Stimulated activated CD4-positive, alpha-beta T cell treated with anti-CD3 and anti-CD28 coated beads, Interleukin-2, amount 100 ng/mL, for 4 hours (primary cell): ENCODE measurements at regions not wholly inside any gene's neighbourhood (a gene's known extent, or its start where the extent isn't known, plus 50 kb on each side); places are given as distances from the start of the nearest gene placed in this dataset.

ENCODE experiments used
- DNase-seq: peaks from one replicate; pipeline ENCODE4 v3.0.0-alpha.2; 2020; ENCODE audit warnings: low read depth

DNA sequence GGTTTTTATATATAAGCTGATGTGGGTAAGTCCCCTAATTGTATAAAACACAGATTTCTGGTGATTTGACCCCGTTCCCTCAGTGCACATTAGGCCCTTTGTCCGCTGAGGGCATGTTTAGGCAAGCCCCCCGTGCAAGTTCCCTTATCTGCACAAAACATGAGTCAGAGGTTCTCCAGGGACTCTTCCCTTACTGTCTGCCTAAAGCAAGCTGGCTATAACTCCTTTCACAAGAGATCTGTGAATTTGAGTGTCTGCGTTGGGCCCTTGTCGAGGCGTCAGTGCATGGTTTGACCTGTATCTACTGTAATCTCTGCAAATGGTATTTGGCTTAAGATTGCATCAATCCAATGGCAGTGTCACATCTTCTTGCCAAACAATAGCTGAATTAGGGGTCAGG is 712.8 kb downstream of the CDH8 start:
- no peak for DNase-seq

DNA sequence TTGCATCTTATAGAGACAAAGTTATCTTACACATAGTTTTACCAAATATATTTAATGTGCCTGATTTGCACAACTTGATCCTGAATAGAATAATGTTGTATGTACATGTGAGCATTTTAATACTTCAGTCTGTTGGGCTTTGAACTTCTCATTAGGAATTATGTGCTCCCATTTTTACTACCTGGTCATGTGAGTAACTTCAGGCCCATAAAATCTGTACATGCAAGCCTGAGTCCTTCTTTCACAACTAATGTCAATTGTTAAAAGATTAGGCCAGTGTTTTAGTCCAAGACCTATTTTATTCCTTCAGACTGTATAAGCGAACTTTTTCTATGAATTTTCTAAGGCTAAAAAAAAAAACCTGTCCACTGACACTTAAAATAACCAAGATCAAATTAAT is 715.4 kb downstream of the CDH8 start:
- no peak for DNase-seq

DNA sequence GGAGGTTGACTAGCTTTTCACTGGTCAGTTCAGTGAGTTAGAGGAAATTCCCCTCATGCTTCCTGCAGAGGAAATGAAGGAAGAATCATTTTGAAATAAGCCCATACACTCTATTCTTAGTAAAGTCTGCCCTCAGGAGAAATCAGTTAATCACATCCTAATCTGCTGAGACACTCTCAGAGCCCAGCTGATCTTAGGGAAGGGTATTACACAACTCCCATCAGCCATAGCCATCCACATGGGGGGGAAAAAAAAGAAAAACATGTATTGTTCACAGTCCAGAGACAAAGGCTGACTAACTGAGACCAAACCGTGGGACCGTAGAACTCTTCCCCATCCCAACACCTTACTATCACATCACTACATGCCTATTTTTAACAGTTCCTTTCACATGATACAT is 722.3 kb downstream of the CDH8 start:
- DNase-seq, result no peak

DNA sequence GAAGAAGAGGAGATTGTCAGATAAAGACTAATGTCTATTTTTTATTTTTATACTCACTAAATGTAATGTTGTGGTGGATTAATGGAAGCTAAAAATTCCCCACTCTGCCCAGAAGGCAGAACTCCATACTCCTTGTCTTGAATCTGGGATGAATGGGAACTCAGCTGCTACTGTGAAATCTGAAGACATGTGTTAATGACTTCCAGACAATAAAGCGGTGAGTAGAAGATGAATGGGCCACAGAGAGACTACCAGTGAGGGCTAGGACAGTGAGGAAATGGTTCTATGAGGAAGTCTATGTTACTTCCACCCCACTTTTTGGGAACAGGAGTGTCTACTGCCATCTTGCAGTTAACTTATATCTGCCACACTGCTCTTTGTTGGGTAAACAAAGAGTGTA is 726.9 kb downstream of the CDH8 start:
- DNase-seq, result no peak

DNA sequence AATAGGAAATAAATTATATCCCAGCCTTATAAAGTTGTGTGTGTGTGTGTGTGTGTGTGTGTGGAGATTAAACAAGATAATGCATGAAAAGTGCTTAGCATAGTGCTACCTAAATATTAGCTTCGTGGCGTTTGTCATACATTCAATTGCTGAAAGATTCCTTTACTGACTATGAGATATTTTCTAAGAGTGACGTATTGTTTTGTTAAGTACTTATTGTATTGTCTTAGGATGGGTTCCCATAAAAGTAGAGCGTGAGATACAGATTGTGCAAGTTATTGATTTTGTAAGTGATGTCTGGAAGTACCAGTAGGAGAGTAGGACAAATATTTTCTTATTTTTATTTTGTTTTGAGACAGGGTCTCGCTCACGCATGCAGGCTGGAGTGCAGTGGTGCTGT is 730.0 kb downstream of the CDH8 start:
- no peak for DNase-seq

DNA sequence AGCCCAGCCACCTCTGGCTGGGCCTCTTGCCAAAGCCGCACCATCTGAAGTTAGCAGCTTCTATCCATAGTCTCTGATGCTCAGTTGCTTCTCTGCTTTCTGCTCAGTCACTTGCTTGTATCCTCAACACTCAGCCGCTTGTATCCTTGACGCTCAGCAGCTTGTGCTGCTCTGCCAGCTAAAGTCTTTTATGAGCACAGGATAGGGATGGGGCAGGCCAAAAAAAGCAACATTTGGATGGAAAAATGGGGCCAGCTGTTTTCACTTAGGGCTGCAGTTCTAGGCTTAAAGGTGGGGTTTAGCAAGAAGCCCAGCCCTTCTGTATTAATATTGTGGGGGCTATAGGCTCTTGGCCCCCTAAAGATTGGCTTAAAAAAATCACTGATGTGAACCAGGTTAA is 739.4 kb downstream of the CDH8 start:
- DNase-seq, result no peak

DNA sequence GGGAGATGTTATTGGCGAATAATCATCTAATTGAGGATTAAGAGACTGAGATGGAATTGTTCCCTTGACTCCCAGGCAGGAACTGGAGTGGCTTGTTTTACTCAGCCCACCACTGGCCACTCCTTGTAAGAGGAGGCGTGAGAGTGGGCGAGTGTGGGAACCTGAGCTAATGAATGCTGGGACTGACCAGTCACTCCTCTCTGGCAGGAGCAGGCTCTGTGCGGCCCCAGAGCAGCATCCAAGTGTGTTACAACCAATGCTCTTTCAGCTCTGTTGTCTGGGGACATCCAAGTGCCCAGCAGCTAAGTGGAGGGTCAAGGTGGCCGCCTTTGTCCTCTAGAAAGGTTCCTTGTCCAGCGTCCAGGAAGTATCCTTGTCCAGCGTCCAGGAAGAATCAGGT is 739.9 kb downstream of the CDH8 start:
- DNase-seq, result no peak

DNA sequence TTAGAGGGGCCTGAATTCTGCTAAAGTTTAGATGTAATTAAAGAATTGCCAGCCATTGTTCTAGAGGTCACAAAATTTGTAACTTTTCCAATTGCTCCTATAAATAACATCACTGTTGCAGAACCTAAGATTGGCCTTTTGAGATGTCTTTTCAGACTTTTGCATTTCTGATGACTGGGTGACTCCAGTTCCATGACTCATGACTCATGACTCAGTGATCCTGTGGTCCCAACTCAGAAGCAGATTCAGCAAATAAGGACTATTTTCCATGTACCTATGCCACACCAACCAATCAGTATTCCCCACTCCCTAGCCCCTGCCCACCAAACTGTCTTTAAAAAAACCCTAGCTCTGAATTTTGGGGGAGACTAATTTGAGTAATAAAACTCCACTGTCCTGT is 740.9 kb downstream of the CDH8 start:
- DNase-seq, result no peak

DNA sequence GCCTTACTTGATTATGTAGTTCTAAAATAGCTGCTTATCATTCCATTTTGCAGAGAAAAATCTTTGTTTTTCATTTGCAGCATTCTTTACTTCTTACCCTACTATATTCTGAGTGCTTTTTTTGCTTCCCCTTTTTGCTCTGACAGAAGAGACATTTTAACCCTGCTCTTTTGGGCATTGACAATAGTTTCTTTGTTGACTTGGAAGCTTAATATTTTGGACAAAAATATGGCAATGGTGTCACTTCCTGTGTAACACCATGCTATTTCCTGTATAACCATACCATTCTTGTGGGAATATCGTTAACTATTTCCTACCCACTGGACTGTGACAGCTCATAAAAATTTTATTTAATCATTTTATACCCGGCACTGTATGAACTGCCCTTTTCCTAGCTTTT is 747.1 kb downstream of the CDH8 start:
- no peak for DNase-seq

DNA sequence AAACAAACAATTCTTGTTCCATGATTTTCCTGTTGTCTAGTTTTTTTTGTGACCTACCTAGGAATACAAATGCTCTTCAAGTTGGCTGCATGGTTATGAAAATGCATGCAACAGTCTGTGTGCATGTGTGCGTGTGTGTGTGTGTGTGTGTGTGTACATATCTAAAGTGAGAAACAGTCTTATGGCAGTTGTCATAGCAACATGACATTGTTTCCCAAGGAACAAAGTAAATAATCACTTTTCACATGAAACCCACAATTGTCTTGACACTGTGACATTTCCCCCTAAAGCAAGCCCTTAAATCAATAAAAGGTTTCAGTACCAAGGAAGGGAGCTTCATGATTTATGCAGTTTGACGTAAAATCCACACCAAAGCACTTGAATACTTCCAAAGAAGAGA is 758.4 kb downstream of the CDH8 start:
- no peak for DNase-seq

DNA sequence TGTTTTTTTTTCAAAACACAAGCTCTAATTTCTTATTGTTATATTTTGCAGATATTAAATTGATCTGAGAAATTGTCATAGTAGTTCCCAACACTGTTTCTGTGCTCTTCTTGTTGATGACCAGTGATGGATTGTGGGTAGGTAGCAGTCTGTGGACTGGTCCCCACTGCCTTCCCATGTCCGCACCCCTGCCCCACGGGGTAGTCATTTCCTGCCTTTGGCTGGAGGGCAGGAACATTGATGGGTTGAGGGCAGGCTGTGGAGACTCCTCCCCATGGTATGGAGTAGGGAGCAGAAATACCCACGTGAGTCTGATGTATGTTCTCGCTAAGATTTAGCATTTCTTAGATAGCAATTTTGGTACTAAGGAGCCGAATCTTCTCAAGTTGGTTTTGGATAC is 762.0 kb downstream of the CDH8 start:
- DNase-seq, result no peak

DNA sequence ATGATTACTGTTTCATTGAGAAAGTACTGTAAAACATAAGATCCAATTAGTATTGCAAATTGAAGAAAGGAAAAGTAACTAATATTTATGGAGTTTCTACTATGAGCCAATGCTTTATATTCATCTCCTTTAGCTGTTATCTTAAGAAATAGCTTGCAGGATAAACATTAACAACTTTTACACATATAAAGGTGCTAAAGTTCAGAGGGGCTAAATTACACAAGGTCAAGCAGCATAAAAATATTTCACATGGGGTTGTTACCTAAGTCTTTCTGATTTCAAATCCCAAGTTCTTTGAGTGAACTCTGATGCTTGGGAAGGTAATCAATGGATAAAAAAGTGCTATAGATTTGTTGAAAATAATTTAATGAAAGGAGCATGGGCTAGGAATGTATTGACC is 765.5 kb downstream of the CDH8 start:
- no peak for DNase-seq

DNA sequence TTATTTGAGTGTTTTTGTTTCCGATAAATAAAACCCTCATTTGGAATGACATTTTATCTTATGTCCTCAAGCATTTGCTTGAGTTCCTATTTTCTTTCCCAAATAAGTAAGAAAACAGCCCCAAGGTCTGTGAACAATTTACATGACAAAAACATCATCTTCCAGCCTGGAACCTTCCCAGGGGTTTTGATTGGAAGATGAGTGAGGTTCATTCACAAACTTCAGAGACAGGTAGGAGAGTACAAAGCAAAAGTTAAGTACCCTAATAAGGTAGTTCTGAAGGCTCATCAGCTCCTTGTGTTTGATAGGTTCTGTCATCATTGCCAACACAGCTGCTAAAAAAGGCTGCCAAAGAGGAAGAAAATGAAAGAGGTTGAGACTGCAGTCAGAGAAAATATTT is 772.8 kb downstream of the CDH8 start:
- DNase-seq, result no peak

DNA sequence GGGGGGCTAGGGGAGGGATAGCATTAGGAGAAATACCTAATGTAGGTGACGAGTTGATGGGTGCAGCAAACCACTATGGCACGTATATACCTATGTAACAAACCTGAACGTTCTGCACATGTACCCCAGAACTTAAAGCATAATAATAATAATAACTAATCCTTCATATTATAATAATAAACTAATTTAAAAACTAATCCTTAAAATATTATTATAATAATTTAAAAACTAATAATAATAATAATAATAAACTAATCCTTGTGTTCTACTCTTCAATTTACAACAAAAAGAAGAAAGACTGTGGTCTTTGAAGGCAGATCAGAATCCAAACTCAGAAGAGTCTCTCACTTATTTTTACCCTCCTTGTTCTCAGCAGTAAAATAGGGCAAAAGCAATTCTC is 774.9 kb downstream of the CDH8 start:
- DNase-seq, result no peak

DNA sequence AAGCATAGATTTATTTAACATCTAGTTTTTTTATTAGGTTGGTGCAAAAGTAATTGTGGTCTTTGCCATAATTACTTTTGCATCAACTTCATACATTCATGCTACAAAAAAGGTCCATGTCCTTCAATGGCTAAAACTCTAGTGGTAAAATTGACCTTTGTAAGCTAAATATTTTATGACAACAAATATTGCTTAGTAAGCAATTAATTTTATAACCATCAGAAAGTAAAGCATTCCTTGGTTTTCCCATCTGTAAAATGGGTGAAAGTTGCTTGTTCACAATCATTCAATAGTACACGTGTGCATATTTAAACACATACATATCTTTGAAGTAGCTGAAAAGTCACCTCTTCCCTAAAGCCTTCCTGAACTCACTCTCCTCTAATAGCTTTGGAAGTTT is 789.6 kb downstream of the CDH8 start:
- DNase-seq, result no peak

DNA sequence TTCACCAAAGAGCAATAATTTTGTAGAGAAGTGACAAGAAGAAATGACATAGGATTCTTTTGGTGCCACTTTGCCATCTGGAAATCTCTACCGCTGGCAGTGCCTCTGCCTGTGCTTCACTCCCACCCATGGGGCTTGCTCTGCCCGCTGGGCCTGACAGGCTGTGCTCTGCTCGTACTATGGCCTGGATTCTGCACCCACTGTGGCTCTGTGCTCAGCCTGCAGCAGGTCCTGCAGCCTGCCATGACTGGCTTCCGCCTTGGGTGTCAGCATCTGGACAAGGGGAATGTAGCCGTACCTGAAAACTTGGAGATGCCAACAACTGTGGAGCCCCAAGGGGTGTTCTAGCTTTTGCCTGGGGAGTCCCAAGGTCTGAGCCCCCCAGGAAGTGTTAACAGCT is 792.3 kb downstream of the CDH8 start:
- DNase-seq, result no peak

DNA sequence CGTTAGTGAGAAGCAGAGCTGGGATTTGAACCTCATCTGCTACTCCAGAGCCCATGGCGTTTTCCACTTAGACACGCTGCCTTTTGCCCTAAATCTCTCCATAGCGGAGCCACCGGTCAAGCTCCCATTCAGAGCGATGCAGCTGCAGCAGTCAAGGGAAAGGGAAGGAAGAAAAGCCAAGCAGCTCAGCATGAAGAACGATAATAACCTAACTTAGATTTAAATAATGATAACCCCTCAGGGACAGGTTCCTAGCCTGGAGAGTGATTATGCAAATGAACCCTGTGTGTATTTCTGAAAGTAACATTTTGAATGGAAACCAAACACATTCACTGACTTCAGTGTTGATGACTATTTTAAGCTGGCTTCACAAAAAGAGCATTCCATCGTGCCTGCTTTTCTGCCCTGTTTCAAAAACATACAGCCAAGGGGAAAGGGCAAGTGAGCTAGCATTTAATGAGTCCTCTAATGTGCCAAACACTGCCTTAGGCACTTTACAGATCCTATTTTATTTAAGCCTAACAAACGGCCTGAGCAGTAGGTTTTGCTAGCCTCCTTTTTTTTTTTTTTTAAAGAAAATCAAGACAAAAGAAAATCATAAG is 798.3 kb downstream of the CDH8 start:
- no peak for DNase-seq

DNA sequence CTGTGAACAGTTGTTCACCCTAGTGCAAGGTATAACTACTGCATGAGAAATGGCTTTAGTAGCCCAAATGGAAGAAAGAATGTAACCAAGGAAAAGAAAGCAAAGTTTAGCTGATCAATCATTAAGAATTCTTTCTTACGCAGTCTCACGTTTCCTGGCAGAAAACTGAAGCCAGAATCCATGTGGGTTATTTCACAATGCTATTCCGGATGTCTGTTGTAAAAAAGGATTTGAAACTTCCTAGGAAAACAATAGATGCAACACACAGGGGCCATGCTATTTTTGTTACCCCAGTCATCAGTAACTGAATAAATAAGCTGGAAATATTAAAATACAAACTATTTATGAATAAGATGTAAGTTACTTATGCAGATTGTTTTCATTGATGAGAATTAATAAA is 802.5 kb downstream of the CDH8 start:
- no peak for DNase-seq

DNA sequence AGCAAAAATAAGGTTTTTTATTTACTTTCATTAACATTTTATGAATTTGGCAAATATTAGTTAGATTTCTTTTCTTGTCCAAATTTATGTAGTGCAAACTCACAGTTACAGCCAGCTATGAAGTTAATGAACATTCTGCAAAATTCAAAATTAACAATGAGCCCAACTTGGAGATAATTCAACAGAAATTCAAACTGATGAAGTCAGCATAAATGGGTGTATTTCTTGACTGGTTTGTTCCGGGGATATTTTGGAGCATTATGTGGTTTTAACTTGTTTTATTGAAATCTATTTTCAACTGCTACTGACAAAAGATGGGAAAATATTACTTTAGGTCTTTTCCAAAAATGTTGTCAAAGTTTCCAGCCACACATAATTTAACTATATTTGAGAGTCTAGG is 807.9 kb downstream of the CDH8 start:
- DNase-seq, result no peak

DNA sequence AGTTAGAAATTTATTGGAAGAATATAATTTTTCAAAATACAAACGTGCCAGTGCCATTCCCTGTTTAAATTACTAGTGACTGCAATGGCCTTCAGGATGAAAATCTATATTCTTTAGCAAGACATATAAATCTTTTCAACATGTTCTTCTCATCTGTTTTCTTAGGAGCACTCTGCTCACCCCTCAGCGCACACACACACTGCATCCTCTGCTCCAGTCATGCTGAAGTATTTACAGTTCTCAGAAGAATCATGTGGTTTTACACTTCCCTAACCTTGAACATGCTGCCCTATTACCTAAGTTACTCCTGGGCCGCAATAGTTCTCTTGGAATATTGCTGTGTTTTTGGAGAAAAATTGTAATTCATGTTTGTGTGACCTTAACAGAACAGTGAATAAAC is 820.6 kb downstream of the CDH8 start:
- no peak for DNase-seq

DNA sequence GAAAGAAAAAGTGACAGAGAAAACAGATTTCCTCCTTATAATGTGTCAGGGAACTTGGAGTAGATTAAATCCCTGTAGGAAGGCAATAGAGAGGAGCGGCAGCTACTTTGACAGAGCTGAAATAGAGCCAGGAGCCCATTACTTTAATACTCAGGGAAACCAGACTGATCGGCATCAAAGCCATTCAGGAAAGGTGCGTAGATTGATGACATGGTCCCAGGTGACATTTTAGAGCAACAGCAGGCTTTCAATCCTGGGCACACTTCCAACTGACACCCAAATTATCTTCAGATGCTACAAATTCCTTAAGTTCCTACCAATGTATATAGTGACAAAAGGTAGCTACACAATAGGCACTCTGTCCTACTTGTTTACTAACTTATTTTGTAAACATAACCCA is 821.5 kb downstream of the CDH8 start:
- no peak for DNase-seq

DNA sequence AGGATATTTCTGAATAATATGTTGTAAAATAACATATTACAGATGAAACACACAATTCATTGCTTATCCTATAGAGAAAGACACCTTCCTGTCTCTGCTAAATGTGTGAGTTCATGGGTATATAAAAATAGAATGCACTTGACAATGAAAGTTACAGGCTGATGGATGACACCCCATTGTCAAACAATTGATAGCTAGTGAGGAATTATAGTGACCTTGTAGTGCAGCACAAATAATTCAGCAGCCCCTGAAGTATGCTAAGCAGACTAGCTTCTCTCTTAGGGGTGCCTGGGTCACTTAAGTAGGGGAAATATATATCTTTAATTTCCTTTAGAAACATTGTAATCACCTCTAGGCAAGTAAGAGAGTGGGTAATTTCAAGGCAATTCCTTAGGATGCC is 826.2 kb downstream of the CDH8 start:
- no peak for DNase-seq

DNA sequence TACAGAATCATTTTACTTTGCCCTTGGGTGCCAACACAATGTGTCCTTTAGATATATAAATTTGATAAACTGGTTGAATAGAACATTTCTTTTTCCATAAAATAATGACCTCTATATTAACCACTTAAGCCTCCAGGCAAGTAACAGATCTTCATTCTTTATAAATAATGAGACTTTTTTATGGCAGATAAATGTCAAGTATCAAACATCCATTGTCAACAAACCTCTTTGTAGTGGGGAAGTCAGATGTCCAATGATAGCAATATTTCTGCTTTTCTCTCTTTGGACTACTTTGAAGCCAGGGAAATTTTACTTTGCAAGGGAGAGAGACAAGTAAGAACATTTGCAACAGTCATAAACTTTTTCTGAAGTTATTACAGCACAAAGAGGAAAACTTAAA is 841.2 kb downstream of the CDH8 start:
- no peak for DNase-seq

DNA sequence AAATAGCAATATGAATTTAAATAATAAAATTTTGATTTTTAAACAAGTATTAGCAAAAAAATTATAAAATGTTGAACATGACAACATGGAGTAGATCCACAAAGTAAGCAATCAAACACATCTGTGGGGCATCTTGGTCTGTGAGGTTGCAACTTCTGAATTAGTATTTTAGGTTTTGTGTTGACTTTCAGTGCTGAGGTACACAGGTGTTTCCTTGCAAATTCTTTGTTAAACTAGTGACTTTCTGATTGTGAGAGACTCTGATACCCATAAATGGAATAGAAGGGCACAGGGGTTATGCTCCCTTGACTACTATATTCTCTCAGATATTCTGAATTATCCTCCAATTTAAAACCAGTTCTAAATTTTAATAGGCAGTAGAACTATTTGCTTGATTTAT is 841.7 kb downstream of the CDH8 start:
- DNase-seq, result no peak

DNA sequence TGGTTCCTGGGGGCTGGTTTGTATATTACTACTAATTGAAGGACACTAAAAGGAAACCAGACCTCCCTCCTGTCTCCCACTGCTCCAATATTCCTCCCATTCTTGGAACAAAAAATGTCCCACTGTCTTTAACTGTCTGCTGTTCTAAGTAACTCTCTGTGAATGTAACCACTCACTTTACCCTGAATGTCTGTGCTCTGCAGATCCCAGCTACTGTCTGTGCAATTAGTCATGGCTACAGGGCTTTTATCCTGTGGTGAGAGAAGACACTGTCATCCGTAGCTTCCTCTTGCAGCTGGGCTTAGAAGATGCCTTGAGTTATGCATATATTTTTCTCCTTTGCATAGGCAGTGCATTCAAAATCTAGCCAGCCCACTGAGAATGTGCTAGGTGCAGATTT is 853.8 kb downstream of the CDH8 start:
- no peak for DNase-seq
